Naive B cell (primary cell): ENCODE measurements at regions not wholly inside any gene's neighbourhood (a gene's known extent, or its start where the extent isn't known, plus 50 kb on each side); places are given as distances from the start of the nearest gene placed in this dataset.

Source experiments
- ATAC-seq, 2 donors: fragments of 150-1000 bp; cut with Tn5 transposase; 2 replicates each; pipeline ENCODE4 v1.10.0; 2021; ENCODE audit warnings: low read depth in 2 of 2, mild to moderate bottlenecking in 2 of 2, moderate library complexity in 2 of 2
- DNase-seq: peaks from one replicate; pipeline ENCODE4 v3.0.0; 2022
- H3K27ac Mint-ChIP-seq, 6 donors: one replicate each; pipeline ENCODE4 v1.8.0; 2020 to 2022; ENCODE audit warnings: mild to moderate bottlenecking in 6 of 6, mixed read lengths in 6 of 6, moderate library complexity in 5 of 6, inconsistent platforms in 2 of 6
- H3K27me3 Mint-ChIP-seq, 3 donors: one replicate each; pipeline ENCODE4 v1.8.0; 2021 to 2022; ENCODE audit warnings: mixed read lengths in 3 of 3, mild to moderate bottlenecking in 1 of 3
- H3K36me3 Mint-ChIP-seq, 2 donors: one replicate each; pipeline ENCODE4 v1.8.0; 2020 to 2022; ENCODE audit warnings: mixed read lengths in 2 of 2, inconsistent platforms in 1 of 2, mild to moderate bottlenecking in 1 of 2
- H3K4me1 Mint-ChIP-seq, 3 donors: one replicate each; pipeline ENCODE4 v1.8.0; 2020 to 2022; ENCODE audit warnings: mixed read lengths in 3 of 3, inconsistent platforms in 1 of 3, mild to moderate bottlenecking in 1 of 3, moderate library complexity in 1 of 3
- H3K4me3 Mint-ChIP-seq, 8 donors: one replicate each; pipeline ENCODE4 v1.8.0; 2020 to 2022; ENCODE audit warnings: mild to moderate bottlenecking in 8 of 8, mixed read lengths in 8 of 8, moderate library complexity in 8 of 8, inconsistent platforms in 2 of 8
- H3K9me3 Mint-ChIP-seq, 7 donors: one replicate each; pipeline ENCODE4 v1.8.0; 2020 to 2022; ENCODE audit warnings: mixed read lengths in 7 of 7, mild to moderate bottlenecking in 5 of 7, inconsistent platforms in 2 of 7, moderate library complexity in 1 of 7

DNA sequence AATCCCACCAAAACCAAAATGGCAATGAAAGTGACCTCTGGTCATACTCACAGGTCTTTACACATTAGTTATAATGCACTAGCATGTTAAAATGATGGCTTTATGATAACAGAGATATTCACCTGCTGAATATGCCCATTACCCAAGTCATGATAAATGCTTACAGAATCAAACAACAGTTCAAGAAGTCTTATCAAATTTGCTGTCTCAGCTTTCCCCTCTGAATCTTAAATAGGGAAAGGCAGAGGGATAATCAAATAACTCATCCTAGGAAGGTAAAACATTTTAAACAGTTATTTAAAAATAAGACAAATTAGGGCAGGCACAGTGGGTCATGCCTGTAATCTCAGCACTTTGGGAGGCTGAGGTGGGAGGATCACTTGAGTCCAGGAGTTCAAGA is 52.8 kb upstream of the CRBN start:
- Mint-ChIP-seq H3K9me3 (peaks cover 0 to 15% (median 13%) of the 10 kb centered on the region in 7 donors), H3K36me3 (peaks cover 0 to 3% of the 10 kb centered on the region in 2 donors), H3K27ac (no peak overlapping the region), H3K4me1 (no peaks in the 10 kb centered on the region), H3K4me3 (no peak overlapping the region), H3K27me3 (peaks cover 0 to 9% (median 5%) of the 10 kb centered on the region in 3 donors)
- ATAC-seq (no peak), DNase-seq (no peak)
